Gastrocnemius medialis (tissue), 4 donors: ENCODE measurements at regions not wholly inside any gene's neighbourhood (a gene's known extent, or its start where the extent isn't known, plus 50 kb on each side); places are given as distances from the start of the nearest gene placed in this dataset.
A peak's percentile ranks its signal among the peaks of the same experiment; 100 is the strongest.

ENCODE experiments used
- ATAC-seq, 2 donors: fragments of 150-250 bp; one replicate each; pipeline ENCODE4 v1.9.1; 2016
- DNase-seq, 2 donors: peaks; one replicate each; pipeline ENCODE4 v3.0.0-alpha.2; 2019
- H3K27ac ChIP-seq, 4 donors: fragments of 200-600 bp; sonication (generic); 1 replicate in 1 of 4; 2 replicates in 3 of 4; pipeline ENCODE4 v1.5.1; 2016 to 2018; ENCODE audit warnings: mild to moderate bottlenecking in 2 of 4, moderate library complexity in 1 of 4
- H3K27me3 ChIP-seq, 3 donors: fragments of 200-600 bp; sonication (generic) in 2 of 3; 1 replicate in 1 of 3; 2 replicates in 2 of 3; pipeline versions ENCODE4 v1.5.1 to v1.6.0; 2016 to 2019; ENCODE audit warnings: mild to moderate bottlenecking in 1 of 3, moderate library complexity in 1 of 3
- H3K36me3 ChIP-seq, 2 donors: fragments of 200-600 bp; sonication (generic) in 1 of 2; one replicate each; pipeline ENCODE4 v1.5.1; 2017 to 2018
- H3K4me1 ChIP-seq, 2 donors: fragments of 200-600 bp; sonication (generic) in 1 of 2; one replicate each; pipeline ENCODE4 v1.5.1; 2016 to 2017; ENCODE audit warnings: mild to moderate bottlenecking in 2 of 2
- H3K4me3 ChIP-seq, 4 donors: fragments of 200-600 bp; sonication (generic) in 3 of 4; 1 replicate in 1 of 4; 2 replicates in 3 of 4; pipeline ENCODE4 v1.5.1; 2016 to 2019; ENCODE audit warnings: mild to moderate bottlenecking in 2 of 4
- H3K9me3 ChIP-seq, 3 donors: fragments of 200-600 bp; sonication (generic) in 2 of 3; 1 replicate in 1 of 3; 2 replicates in 2 of 3; pipeline ENCODE4 v1.5.1; 2016 to 2019
- POLR2A ChIP-seq, 2 donors: fragments of 450-650 bp; IDR thresholded peaks; one replicate each; pipeline ENCODE4 v1.6.1; 2017; ENCODE audit warnings: antibody characterized with exemption in 2 of 2, mild to moderate bottlenecking in 2 of 2, moderate library complexity in 2 of 2
- in situ Hi-C, 4 donors: fragments of 200-750 bp; cut with MboI; loops; one replicate each; pipeline versions ENCODE4 v1.15.0 to v1.8.0; 2017; ENCODE audit warnings: low sequenced_read_pairs in 4 of 4
- intact Hi-C: fragments of 100-400 bp; cut with DNase I; formaldehyde crosslinking; loops from one replicate; pipeline ENCODE4 v1.15.1; 2023; ENCODE audit warnings: low total_unique reads
- TF ChIP-seq, protein P1 (sequence below), 5 experiments: fragments of 450-650 bp in 3 of 5; fragments of 200-600 bp in 2 of 5; sonication (generic) in 2 of 5; IDR thresholded peaks in 4 of 5; conservative IDR thresholded peaks in 1 of 5; 1 replicate in 4 of 5; 2 replicates in 1 of 5; pipeline ENCODE4 v1.5.1; 2016 to 2019; ENCODE audit warnings: antibody characterized with exemption in 5 of 5, mild to moderate bottlenecking in 3 of 5, moderate library complexity in 3 of 5

DNA sequence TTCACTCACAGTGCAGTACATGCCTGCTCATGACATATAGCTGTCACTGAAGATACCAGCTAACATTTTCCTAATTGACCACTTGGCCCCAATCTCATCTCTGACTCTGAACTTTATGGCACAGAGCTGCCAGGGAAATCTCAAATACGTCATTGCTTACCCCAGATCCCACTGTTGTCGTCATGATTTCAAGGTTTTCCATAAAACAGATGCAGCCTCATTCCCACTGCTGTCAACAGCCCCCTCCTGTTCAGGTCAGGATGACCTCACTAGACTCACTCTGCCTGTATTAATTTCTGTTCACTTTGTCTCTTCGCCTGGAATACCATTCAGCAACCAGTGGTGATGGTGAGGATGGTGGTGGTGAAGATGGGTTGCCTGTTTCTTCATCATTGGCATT, 262.6 kb upstream of the TPM1 start:
- DNase-seq (no peak), ATAC-seq (no peak)
- Histone ChIP-seq H3K27me3 (no peaks in the 10 kb centered on the region), H3K9me3 (no peaks in the 10 kb centered on the region), H3K27ac (no peak overlapping the region), H3K36me3 (no peaks in the 10 kb centered on the region), H3K4me1 (peaks cover 0 to 11% of the 10 kb centered on the region in 2 donors), H3K4me3 (no peak overlapping the region)
- intact Hi-C loops: no loop called here
- in situ Hi-C loops: loop anchor here in 1 of 4 donors (10.0 kb wide), 1 partner anchor 315 kb away; no protein-coding TSS in a partner anchor
- TF ChIP-seq, protein P1, sequence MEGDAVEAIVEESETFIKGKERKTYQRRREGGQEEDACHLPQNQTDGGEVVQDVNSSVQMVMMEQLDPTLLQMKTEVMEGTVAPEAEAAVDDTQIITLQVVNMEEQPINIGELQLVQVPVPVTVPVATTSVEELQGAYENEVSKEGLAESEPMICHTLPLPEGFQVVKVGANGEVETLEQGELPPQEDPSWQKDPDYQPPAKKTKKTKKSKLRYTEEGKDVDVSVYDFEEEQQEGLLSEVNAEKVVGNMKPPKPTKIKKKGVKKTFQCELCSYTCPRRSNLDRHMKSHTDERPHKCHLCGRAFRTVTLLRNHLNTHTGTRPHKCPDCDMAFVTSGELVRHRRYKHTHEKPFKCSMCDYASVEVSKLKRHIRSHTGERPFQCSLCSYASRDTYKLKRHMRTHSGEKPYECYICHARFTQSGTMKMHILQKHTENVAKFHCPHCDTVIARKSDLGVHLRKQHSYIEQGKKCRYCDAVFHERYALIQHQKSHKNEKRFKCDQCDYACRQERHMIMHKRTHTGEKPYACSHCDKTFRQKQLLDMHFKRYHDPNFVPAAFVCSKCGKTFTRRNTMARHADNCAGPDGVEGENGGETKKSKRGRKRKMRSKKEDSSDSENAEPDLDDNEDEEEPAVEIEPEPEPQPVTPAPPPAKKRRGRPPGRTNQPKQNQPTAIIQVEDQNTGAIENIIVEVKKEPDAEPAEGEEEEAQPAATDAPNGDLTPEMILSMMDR (IDR thresholded peaks at IDR 0.05 in 4 of 5, conservative IDR thresholded peaks at IDR 0.05 in 1 of 5): no peak
- TF ChIP-seq POLR2A (IDR thresholded peaks at IDR 0.05): no peak

DNA sequence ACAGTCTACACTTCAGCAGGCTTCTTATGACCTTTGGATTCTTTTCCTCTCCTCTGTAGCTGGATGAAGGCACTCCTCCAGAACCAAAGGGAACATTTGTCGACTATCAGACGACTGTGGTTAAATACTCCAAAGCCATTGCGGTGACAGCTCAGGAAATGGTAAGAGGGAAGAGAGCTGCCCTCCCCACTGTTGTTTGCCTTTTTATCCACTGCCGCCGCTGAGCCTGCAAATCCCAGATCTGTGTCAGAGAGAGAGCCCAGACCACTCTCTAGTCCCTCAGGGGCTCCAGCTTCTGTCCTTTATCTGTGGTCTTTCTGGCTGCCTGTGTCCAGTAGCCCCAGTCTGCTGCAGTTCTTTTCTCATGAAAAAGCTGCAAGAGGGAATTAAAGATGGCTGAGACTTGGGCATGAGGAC, 261.5 kb upstream of the TPM1 start:
- Histone ChIP-seq H3K9me3 (no peaks in the 10 kb centered on the region), H3K4me3 (no peak overlapping the region), H3K36me3 (no peaks in the 10 kb centered on the region), H3K27me3 (no peaks in the 10 kb centered on the region), H3K4me1 (peaks cover 0 to 11% of the 10 kb centered on the region in 2 donors), H3K27ac (no peak overlapping the region)
- ATAC-seq: no peak
- intact Hi-C loops (no loop called here), in situ Hi-C loops (loop anchor here in 1 of 4 donors (10.0 kb wide), 1 partner anchor 314 kb away; no protein-coding TSS in a partner anchor)
- TF ChIP-seq, protein P1 (IDR thresholded peaks at IDR 0.05 in 4 of 5, conservative IDR thresholded peaks at IDR 0.05 in 1 of 5): no peak
- TF ChIP-seq POLR2A (IDR thresholded peaks at IDR 0.05): no peak
- DNase-seq: no peak

DNA sequence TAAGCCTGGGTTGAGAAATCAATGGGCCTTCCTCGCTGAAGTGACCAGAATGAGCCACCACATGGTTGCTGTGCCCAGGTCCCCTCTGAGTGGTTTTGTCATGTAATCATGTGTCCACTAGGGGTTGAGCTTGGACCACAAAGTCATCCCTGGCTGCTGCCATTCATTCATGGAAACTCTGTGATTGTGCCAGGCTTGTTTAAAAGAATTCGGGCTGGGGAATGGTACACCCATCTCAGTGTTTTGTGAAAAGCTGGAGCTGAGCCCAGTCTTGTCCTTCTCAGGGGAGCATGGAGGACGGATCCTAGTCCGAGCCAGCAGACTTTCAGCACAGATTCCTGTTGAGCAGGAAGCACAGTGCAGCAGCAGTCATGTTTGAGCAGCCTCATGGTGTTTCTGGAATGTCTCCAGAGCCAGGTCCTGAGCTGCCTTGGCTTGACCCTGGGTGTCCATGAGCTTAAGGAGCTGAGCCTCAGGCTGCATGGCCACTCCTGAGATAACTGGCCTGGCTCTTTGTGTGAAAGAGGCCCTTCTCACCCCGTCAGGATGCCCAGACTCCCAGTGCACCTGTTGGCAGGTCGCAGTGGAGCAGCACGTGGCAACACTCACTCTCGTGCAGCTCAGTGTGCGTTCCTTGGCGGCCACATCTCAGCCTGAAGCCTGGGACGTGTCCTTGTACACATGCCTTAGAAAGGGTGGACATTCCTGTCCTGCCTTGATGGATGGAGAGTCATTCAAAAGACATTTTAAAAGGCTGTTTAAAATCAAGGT, 260.3 kb upstream of the TPM1 start:
- in situ Hi-C loops (loop anchor here in 1 of 4 donors (10.0 kb wide), 1 partner anchor 313 kb away; no protein-coding TSS in a partner anchor), intact Hi-C loops (loop anchor here (2.0 kb wide), 1 partner anchor 311 kb away; no protein-coding TSS in a partner anchor)
- TF ChIP-seq, protein P1 (IDR thresholded peaks at IDR 0.05 in 4 of 5, conservative IDR thresholded peaks at IDR 0.05 in 1 of 5): peak; percentile 55 to 67 (median 63)
- no peak for TF ChIP-seq POLR2A (IDR thresholded peaks at IDR 0.05)

DNA sequence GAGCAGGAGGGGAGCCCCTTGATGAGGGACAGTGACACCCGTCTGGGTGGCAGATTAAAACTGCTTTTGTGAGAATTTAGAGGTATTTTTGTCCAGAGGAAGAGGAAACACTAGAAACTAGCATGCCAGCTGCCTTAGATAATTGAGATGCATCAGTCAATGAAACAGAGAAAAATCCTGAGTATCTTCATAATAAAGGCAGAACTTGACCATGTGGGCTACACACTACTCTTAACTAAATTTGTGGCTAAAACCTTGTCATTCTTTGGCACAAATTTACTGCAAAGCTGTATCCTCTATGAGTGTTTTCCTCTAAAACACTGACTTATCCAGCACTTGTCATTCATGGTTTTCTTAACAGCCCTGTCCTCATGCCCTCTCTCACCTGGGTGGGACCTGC, 259.7 kb upstream of the TPM1 start:
- Histone ChIP-seq H3K4me3 (no peak overlapping the region), H3K27me3 (no peaks in the 10 kb centered on the region), H3K9me3 (no peaks in the 10 kb centered on the region), H3K27ac (no peak overlapping the region), H3K4me1 (peaks cover 0 to 11% of the 10 kb centered on the region in 2 donors), H3K36me3 (no peaks in the 10 kb centered on the region)
- intact Hi-C loops (loop anchor here (2.0 kb wide), 1 partner anchor 310 kb away; no protein-coding TSS in a partner anchor), in situ Hi-C loops (loop anchor here in 1 of 4 donors (10.0 kb wide), 1 partner anchor 312 kb away; no protein-coding TSS in a partner anchor)
- no peak for DNase-seq
- TF ChIP-seq POLR2A (IDR thresholded peaks at IDR 0.05): no peak
- TF ChIP-seq, protein P1 (IDR thresholded peaks at IDR 0.05 in 4 of 5, conservative IDR thresholded peaks at IDR 0.05 in 1 of 5): no peak
- ATAC-seq: no peak

More for the DNA sequence above, 260.3 kb upstream of the TPM1 start:
- no peak overlapping the region for H3K4me3 ChIP-seq
- no peaks in the 10 kb centered on the region for H3K9me3 ChIP-seq
- no peak overlapping the region for H3K27ac ChIP-seq
- ATAC-seq: peak; percentile 80 to 92
- peak; percentile 31 to 67 for DNase-seq
- H3K36me3 ChIP-seq: no peaks in the 10 kb centered on the region
- no peaks in the 10 kb centered on the region for H3K27me3 ChIP-seq
- H3K4me1 ChIP-seq: peaks cover 0 to 11% of the 10 kb centered on the region in 2 donors
